Superior temporal gyrus (tissue), 1 donor: ENCODE measurements at regions not wholly inside any gene's neighbourhood (a gene's known extent, or its start where the extent isn't known, plus 50 kb on each side); places are given as distances from the start of the nearest gene placed in this dataset.
A peak's percentile ranks its signal among the peaks of the same experiment; 100 is the strongest.

ENCODE experiments used
- DNase-seq: peaks from one replicate; pipeline ENCODE4 v3.0.0-alpha.2; 2016; ENCODE audit errors: extremely low spot score

- no peak for DNase-seq
Measured at GRCh38 chr14:44297437-44297836, 209.6 kb downstream of the FSCB start.

GRCh38 chr14:44291366-44291915 is 215.6 kb downstream of the FSCB start:
- DNase-seq: peak; percentile 48

DNA sequence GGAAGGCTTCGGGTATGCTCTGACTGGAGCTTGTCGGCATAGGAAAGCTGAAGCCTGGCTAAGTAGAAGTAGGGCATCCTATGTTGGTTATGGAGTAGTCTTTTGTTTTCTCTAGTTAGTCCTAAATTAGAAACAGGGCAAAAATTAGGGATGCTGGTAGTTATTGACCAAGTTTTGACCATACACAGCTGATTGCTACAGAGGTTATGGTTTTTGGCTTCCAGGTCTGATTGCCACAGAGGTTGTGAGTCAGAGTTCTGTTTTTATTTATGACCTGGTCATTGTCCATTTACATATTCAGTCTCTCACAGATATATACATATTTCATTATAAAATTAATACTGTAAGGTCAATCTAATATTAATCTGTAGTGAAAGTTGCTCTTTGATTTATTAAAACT is 219.2 kb downstream of the FSCB start:
- no peak for DNase-seq

GRCh38 chr14:44286201-44286600 is 220.9 kb downstream of the FSCB start:
- DNase-seq: no peak

DNA sequence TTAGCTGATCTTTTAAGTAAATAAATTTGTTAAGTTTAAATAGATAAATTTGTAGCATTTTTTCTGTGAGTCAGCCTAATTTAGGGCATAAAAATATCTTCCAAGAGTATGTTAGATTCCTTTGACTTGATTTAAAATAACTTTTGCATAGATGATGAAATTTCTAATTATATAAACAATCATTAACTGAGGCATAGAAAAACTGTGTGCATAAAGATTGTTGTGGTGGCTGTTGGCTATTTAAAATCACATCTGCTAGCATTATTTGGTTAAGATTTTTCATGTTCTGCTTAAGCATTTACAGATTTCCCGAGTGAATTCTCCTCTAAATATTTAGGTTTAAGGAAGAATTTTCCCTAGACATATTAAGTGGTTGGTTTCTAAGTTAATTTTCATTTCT is 223.2 kb downstream of the FSCB start:
- no peak for DNase-seq

- DNase-seq: no peak
Measured at GRCh38 chr14:44279357-44279756, 227.7 kb downstream of the FSCB start.

DNA sequence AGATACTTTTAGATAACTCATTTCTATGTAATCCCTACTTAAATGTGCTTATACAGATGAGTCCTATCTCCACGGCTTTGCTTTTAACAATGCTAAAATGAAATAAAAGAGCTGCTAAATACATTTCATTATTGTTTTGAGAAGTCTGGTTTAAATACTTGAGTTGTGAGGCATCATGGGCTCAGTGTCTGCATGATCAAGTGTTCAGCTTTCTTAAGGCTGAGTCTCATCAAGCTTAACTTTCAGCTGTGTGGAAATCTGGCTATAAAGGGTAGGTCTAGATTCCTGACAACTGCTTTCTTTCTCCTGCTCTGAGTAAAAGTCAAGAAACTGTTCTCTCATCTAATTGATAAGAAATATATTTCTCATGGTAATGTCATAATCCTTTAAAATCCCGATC is 235.4 kb downstream of the FSCB start:
- no peak for DNase-seq

DNA sequence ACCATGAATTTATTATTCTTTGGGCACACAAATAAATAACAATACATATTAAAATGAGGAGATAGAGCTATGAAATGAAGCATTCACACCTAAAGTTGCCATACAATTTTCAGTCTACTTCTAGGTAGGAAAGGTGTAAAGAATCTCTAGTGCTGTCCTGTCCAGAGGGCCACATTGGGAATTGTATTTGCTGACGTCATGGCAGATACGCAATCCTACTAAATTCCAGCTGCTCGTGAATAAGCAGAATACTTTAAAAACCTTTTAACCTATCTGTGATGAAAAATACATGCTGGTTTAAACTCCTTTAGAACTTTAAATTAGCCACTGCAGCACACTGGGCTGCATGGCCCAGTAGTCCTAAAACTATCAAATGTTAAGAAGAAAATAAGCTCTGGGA is 236.1 kb downstream of the FSCB start:
- no peak for DNase-seq

DNA sequence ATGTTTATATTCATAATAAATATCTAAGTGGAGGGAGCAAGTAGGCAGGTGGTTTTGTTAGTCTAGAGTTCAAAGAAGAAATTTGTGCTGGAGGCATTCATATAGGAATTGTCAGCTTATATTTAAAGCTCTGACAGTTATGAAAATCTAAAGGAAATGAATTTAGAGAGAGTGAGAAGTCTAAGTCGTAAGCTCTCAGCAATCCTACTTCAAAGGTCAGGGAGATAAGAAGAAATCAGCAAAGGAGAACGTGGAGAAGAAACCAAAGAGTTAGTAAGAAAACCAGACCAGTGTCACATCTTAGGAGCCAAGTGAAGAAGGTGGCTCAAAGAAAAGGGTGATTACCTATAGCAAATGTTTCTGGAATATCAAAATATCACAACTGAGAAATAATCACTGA is 241.8 kb downstream of the FSCB start:
- DNase-seq: no peak

DNA sequence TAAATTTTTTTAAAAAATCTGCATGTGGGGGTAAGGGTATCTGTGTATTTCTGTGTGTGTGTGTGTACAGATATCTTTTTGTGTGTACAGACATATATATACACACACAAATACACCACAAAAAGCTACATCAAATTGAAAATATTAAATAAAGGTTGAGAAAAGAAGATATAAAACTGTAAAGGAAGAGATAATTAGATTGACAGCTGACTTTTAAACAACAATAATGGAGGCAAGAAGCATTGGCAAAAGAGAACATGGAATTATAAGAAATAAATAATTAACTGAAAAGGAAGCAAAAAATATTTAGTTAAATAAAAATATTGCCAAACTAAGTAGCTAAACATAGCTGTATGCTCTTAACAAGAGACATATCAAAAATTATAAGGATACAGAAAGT is 291.4 kb downstream of the FSCB start:
- no peak for DNase-seq

DNA sequence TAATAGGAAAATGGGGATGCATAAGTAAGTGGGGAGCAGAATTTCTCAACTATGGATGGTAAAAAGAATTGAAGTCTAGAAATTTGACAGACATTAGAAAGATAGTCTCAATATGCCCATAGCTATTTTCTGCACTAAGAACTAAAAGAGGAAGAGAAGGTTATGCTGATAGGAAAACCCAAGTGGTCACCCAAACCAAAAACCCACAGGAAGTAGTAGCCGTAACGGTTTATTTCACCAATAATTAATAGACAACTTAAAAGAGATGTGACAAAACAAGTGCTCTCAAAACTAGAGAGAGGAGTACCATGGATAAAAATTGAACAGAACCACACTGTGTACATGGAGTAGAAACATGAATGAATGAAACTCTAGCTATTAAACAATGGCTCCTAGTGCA is 295.4 kb downstream of the FSCB start:
- DNase-seq: no peak

DNA sequence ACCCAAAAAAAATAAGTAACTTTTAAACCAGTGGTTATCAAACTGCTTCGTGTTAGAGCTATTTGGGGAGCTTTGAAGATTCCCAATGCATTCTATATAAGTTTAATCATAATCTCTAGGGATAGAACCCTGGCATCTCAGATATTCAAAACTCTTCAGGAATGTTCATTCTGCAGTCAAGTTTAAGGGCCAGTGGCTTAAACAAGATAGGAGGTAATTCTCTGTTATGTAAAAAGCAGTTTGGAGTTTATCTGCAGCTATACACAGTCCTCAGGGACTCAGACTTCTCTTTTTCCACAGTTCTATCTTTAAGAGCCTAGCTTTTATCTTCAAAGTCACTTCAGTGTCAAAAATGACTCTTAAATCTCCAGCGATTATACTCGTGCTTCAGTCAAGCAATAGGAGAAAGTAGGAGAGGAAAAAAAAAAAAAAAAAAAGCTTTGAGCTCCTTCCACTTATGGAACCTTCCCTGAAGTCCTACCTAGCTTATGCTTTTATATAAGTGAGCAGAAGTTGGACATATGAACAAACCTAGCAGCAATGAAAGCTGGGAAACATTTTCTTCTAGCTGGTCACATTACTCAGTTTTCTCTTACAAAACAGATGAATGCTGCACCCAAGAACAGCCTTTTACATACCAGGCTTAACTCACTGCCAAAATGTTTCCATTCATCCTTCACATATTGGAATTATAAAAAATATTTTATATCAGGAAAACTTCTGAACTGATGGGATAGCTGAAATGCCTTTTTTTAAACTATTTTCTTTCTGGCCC is 302.8 kb downstream of the FSCB start:
- DNase-seq: no peak

GRCh38 chr14:44180975-44181374 is 326.1 kb downstream of the FSCB start:
- peak; percentile 17 for DNase-seq

DNA sequence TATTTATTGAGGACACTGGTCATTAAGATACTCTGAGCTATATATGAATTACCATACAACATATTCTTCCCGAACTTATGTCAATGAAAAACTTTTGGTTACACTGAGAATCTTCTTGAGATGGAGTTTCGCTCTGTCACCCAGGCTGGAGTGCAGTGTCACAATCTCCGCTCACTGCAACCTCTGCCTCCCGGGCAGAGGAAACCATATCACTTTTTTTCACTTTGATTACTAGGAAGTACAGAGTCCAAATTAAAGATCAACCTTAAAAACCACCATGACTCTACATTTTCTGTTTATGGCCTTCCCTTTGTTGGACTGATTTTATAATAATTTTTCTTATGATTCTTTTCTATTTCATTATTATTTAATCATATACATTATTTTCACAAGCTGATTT is 336.5 kb downstream of the FSCB start:
- DNase-seq: no peak

DNA sequence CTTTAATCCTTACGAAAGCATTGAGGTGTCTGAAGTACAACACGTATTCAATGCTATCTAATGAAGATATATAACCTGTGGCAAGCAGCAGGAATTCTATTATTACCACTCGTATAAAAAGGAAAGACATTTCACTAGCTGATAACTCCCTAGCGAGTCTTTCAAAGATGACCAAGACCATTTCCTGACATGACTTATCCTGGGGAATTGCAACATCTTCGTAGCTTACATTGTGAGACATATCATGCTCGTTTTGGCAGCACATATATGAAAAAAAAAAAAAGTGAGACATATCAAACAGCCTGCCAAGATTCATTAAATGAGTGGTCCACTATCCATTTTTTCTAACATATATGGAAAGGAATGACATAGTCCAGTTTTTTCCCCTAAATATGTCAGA is 337.0 kb downstream of the FSCB start:
- no peak for DNase-seq

GRCh38 chr14:44168566-44168965 is 338.5 kb downstream of the FSCB start:
- DNase-seq: no peak

- DNase-seq: no peak
Measured at GRCh38 chr14:44166611-44167010, 340.5 kb downstream of the FSCB start.

DNA sequence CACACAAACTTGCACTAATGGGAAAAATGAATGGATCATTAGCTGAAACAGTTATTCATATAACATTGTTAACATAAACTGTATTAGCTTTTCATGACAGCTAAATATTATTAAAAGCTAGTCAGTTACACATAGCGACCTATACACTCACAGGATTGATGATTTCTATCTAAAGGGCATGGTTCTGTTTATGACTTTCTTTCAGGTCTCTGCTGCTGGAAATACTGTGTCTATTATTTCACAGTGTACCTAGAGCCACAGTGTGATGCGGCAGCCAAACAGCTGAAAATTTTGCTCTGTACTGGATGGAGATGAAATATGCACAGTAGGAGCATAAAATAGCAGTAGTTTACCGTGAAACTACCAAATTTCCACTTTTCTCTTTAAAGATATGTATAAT is 341.1 kb downstream of the FSCB start:
- DNase-seq: no peak

- DNase-seq: peak; percentile 49
Measured at GRCh38 chr14:44165286-44165685, 341.8 kb downstream of the FSCB start.

DNA sequence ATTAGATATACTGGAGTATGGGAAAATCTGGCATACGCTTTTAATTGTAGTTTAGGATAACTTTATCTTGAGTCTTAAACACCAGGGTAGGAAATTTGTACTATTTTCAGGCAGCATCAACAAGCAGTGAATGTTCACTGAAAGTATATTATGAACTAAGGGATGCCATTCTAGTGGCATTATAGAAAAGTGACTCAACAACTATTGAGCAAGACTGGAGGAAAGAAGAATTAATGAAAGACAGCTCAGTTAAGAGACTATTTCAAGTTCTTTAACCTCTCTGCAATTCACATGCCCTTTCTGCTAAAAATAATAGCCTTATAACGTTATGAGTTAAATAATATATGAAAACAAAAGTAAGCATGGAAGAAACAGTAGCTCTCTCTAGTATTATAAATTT is 343.1 kb downstream of the FSCB start:
- DNase-seq: no peak

GRCh38 chr14:44162197-44162596 is 344.9 kb downstream of the FSCB start:
- DNase-seq: no peak

DNA sequence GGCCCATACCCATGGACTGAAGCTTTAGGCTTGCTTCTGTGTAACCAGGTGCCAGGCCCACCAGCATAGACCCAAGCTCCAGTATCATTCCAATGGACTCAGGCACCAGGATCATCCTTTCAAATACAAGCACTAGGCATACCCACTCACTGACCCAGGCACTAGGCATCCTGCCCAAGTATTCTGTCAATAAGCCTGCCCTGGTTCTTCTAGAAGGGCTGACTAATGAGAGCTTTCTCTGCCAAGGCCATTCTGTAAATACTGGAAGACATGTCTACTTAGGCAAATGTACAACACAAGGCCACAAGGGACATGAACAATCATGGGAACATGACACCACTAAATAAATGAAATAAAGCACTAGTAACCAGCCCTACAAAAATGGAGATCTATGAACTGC is 352.2 kb downstream of the FSCB start:
- no peak for DNase-seq

GRCh38 chr14:44154446-44154845 is 352.6 kb downstream of the FSCB start:
- DNase-seq: no peak
